ACC112 (cell line): ENCODE measurements at regions not wholly inside any gene's neighbourhood (a gene's known extent, or its start where the extent isn't known, plus 50 kb on each side); places are given as distances from the start of the nearest gene placed in this dataset.

Source experiments
- H2AFZ ChIP-seq: fragments of 200-600 bp; sonication (generic); one replicate; pipeline ENCODE4 v1.6.0; 2017; ENCODE audit warnings: antibody characterized with exemption, low read length; ENCODE audit not compliant: unreplicated experiment
- H3K27ac ChIP-seq: fragments of 200-600 bp; sonication (generic); 2 replicates; pipeline ENCODE4 v1.5.1; 2014; ENCODE audit warnings: low read depth, mild to moderate bottlenecking, antibody characterized with exemption, low read length, moderate library complexity
- H3K27me3 ChIP-seq: fragments of 200-600 bp; sonication (generic); 2 replicates; pipeline ENCODE4 v1.6.1; 2014; ENCODE audit warnings: mild to moderate bottlenecking, antibody characterized with exemption, low read length, moderate library complexity, mixed read lengths; ENCODE audit not compliant: insufficient read depth
- H3K36me3 ChIP-seq: fragments of 200-600 bp; sonication (generic); 2 replicates; pipeline ENCODE4 v1.6.1; 2016; ENCODE audit warnings: mild to moderate bottlenecking, antibody characterized with exemption, low read length, moderate library complexity, mixed read lengths; ENCODE audit not compliant: insufficient read depth
- H3K4me1 ChIP-seq: fragments of 200-600 bp; sonication (generic); one replicate; pipeline ENCODE4 v1.6.1; 2016; ENCODE audit warnings: low read length, mixed read lengths; ENCODE audit not compliant: insufficient read depth, unreplicated experiment, control insufficient read depth
- H3K4me3 ChIP-seq: fragments of 200-600 bp; sonication (generic); 2 replicates; pipeline ENCODE4 v1.5.1; 2014; ENCODE audit warnings: mild to moderate bottlenecking, low read depth, low read length
- H3K79me2 ChIP-seq: fragments of 200-600 bp; sonication (generic); one replicate; pipeline ENCODE4 v1.6.0; 2016; ENCODE audit warnings: low read length; ENCODE audit not compliant: control insufficient read depth, unreplicated experiment, insufficient read depth

- peaks cover 29% of the 10 kb centered on the region for H3K4me1 ChIP-seq
- no peaks in the 10 kb centered on the region for H3K36me3 ChIP-seq
- H3K79me2 ChIP-seq, result no peaks in the 10 kb centered on the region
- H3K4me3 ChIP-seq, result no peak overlapping the region
- H3K27ac ChIP-seq, result no peak overlapping the region
- H2AFZ ChIP-seq, result no peak overlapping the region
- no peaks in the 10 kb centered on the region for H3K27me3 ChIP-seq
Observed at GRCh38 chr5:108649646-108650045, 98.1 kb upstream of the FER start.

DNA sequence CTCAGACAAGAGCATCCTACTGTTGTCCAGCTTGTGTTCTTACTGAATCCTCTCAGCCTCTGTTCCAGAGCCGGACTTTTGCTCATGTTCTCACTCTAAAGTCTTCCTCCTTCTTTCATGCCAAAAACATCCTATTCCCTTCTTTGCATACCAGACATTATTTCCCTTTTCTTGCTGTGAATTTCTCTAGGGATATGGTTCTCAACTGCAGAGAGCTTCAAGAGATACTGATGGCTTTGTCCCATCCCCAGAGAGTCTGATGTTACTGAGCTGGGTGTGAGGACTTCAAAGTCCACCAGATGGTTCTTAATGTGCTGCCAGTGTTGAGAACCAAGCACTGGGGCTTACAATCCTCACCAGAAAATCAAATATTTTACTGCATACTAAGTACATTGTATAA is 98.6 kb upstream of the FER start:
- Histone ChIP-seq H3K4me1 (peaks cover 24% of the 10 kb centered on the region), H2AFZ (no peak overlapping the region), H3K27me3 (no peaks in the 10 kb centered on the region), H3K4me3 (no peak overlapping the region), H3K36me3 (no peaks in the 10 kb centered on the region), H3K79me2 (no peaks in the 10 kb centered on the region), H3K27ac (no peak overlapping the region)

DNA sequence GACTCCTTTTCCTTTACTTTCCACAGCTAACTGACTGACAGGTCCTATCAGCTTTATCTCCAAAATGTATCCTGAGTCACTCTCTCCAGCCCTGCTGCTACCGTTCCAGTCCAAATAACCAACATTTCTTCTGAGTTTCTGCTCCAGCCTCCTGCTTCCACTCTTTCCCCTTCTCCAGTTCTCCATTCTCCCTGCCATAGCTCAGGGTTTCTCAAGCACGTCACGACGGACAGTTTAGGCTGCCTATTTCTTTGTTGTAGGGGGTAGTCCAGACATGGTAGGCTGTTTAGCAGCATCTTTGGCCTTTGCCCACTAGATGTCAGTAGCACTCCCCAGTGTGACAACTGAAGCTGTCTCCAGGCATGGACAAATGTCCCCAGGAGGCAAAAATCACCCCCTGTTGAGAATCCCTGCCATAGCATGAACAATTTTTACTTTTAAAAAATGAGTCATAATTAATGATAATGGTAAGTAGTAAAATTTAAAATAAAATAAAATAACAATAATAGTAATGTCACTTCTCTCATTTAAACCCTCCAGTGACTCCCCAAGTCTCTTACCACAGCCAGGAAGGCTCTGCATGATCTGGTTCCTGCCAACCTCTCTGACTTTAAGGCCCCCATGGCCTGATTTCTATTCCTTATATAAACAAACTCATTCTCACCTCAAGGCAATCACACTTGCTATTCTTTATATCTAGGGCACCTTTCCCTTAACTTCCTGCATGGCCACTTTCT is 105.4 kb upstream of the FER start:
- Histone ChIP-seq H3K4me1 (peaks cover 7% of the 10 kb centered on the region), H2AFZ (peak overlapping the region; percentile 57), H3K36me3 (no peaks in the 10 kb centered on the region), H3K4me3 (no peak overlapping the region), H3K27me3 (no peaks in the 10 kb centered on the region), H3K27ac (no peak overlapping the region), H3K79me2 (no peaks in the 10 kb centered on the region)

DNA sequence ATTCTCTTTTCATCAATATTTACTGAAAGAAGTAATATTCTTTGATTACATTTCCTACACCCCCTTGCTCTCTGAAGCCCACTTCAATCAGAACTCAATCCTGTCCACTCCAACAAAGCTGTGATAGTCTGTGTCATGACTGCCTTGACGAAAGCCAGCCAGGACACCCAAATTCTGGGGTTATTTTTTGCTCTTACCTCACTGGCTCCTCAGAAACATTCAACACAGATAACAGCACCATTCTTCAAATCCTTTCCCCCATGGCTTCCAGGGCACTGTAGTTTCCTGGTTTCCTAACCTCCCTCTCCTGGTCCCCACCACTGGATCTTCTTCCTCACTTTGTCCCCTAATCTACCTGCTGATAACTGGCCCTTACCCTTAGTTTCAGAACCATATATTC is 106.1 kb upstream of the FER start:
- Histone ChIP-seq H3K27me3 (no peaks in the 10 kb centered on the region), H3K79me2 (no peaks in the 10 kb centered on the region), H2AFZ (peak overlapping the region; percentile 57), H3K4me1 (peaks cover 14% of the 10 kb centered on the region), H3K36me3 (no peaks in the 10 kb centered on the region), H3K4me3 (no peak overlapping the region), H3K27ac (no peak overlapping the region)

DNA sequence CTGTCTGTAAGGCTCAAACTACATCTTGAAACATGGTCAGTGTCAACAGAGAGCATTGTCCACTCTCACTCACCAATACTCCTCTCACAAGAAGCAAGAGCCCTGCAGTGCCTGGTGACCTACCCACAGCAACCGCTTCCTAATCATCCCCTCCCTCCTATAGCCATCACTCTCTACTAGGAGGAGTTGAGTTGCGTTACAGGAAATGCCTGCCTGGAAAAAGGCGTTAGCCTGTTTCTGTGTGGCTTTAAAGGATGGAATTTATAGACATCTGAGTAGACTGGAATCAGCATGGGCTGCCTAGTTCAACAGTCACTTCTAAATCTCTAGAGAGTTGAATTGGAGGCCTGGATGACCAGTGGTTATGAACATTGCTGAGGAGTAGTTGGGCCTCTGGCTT is 108.3 kb upstream of the FER start:
- H2AFZ ChIP-seq, result no peak overlapping the region
- no peaks in the 10 kb centered on the region for H3K27me3 ChIP-seq
- no peaks in the 10 kb centered on the region for H3K36me3 ChIP-seq
- H3K4me3 ChIP-seq, result no peak overlapping the region
- no peaks in the 10 kb centered on the region for H3K79me2 ChIP-seq
- peaks cover 14% of the 10 kb centered on the region for H3K4me1 ChIP-seq
- no peak overlapping the region for H3K27ac ChIP-seq

GRCh38 chr5:108638021-108638420 is 109.7 kb upstream of the FER start:
- H3K27me3 ChIP-seq, result no peaks in the 10 kb centered on the region
- H3K4me3 ChIP-seq, result no peak overlapping the region
- no peaks in the 10 kb centered on the region for H3K36me3 ChIP-seq
- H2AFZ ChIP-seq, result no peak overlapping the region
- no peaks in the 10 kb centered on the region for H3K79me2 ChIP-seq
- no peak overlapping the region for H3K27ac ChIP-seq
- peaks cover 14% of the 10 kb centered on the region for H3K4me1 ChIP-seq

- no peaks in the 10 kb centered on the region for H3K36me3 ChIP-seq
- H3K4me3 ChIP-seq, result no peak overlapping the region
- H3K27me3 ChIP-seq, result no peaks in the 10 kb centered on the region
- H2AFZ ChIP-seq, result no peak overlapping the region
- no peaks in the 10 kb centered on the region for H3K79me2 ChIP-seq
- peaks cover 14% of the 10 kb centered on the region for H3K4me1 ChIP-seq
- no peak overlapping the region for H3K27ac ChIP-seq
Observed at GRCh38 chr5:108637134-108637533, 110.6 kb upstream of the FER start.

- Histone ChIP-seq H3K27ac (no peak overlapping the region), H3K36me3 (no peaks in the 10 kb centered on the region), H3K79me2 (no peaks in the 10 kb centered on the region), H3K27me3 (no peaks in the 10 kb centered on the region), H3K4me3 (no peak overlapping the region), H2AFZ (no peak overlapping the region), H3K4me1 (peaks cover 11% of the 10 kb centered on the region)
Observed at GRCh38 chr5:108636135-108636853, 111.4 kb upstream of the FER start.

DNA sequence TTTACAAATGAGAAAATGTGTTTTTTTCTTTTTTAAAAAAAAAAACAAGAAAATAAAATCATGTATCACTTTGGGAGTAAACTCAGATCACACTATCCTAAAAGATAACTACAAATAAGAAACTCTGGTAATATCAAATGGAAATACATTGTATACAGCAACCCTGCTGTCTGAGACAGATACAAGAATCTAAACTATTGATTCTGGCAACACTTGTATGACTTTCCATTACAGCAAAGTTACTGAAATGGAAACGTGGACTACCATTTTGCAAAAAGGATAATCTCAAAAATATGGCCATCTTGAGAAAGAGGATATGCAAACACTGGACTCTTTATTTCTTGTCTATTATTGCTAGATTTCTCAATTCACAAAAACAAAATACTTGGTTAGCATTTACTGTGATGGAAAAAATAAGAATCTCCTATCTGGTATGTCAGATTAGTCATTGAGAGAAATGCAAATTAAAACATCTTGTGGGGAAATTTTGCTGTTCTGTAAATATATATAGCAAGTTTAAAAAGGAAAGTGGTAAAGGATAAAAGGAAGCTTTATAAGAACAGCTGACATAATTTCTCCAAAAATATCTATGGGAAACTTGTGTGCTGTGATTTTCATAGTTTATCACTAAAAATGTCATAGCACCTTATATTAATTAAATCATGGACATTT is 112.9 kb upstream of the FER start:
- no peaks in the 10 kb centered on the region for H3K27me3 ChIP-seq
- H3K36me3 ChIP-seq, result no peaks in the 10 kb centered on the region
- no peak overlapping the region for H2AFZ ChIP-seq
- H3K79me2 ChIP-seq, result no peaks in the 10 kb centered on the region
- peaks cover 11% of the 10 kb centered on the region for H3K4me1 ChIP-seq
- H3K27ac ChIP-seq, result no peak overlapping the region
- H3K4me3 ChIP-seq, result no peak overlapping the region

GRCh38 chr5:108634010-108634616 is 113.6 kb upstream of the FER start:
- Histone ChIP-seq H3K27ac (no peak overlapping the region), H3K4me3 (no peak overlapping the region), H3K36me3 (no peaks in the 10 kb centered on the region), H2AFZ (no peak overlapping the region), H3K4me1 (peaks cover 11% of the 10 kb centered on the region), H3K27me3 (no peaks in the 10 kb centered on the region), H3K79me2 (no peaks in the 10 kb centered on the region)
